Sigmoid colon (tissue), 6 donors: ENCODE measurements at regions not wholly inside any gene's neighbourhood (a gene's known extent, or its start where the extent isn't known, plus 50 kb on each side); places are given as distances from the start of the nearest gene placed in this dataset.

ENCODE experiments used
- DNase-seq: peaks from one replicate; pipeline ENCODE4 v3.0.0-alpha.2; 2019
- H3K27ac ChIP-seq, 4 donors: fragments of 200-600 bp; sonication (generic); one replicate each; pipeline ENCODE4 v1.5.1; 2016 to 2019; ENCODE audit warnings: mild to moderate bottlenecking in 1 of 4
- H3K27me3 ChIP-seq, 3 donors: fragments of 200-600 bp; sonication (generic); one replicate each; pipeline ENCODE4 v1.5.1; 2019; ENCODE audit warnings: mild to moderate bottlenecking in 1 of 3
- H3K36me3 ChIP-seq, 4 donors: fragments of 200-600 bp; sonication (generic); one replicate each; pipeline ENCODE4 v1.5.1; 2016 to 2019
- H3K4me1 ChIP-seq, 4 donors: fragments of 200-600 bp; sonication (generic); one replicate each; pipeline ENCODE4 v1.5.1; 2017 to 2019
- H3K4me3 ChIP-seq, 4 donors: fragments of 200-600 bp; sonication (generic); one replicate each; pipeline ENCODE4 v1.5.1; 2017 to 2019; ENCODE audit warnings: mild to moderate bottlenecking in 2 of 4, moderate library complexity in 1 of 4
- H3K9me3 ChIP-seq, 4 donors: fragments of 200-600 bp in 3 of 4; sonication (generic) in 3 of 4; one replicate each; pipeline versions ENCODE4 v1.5.1 to v1.6.1; 2013 to 2019
- EP300 ChIP-seq, 4 donors: sonication (generic); formaldehyde crosslinking; IDR thresholded peaks; one replicate each; pipeline ENCODE4 v1.6.1; 2017; ENCODE audit warnings: antibody characterized with exemption in 4 of 4
- POLR2A ChIP-seq, 2 donors: fragments of 450-650 bp; IDR thresholded peaks; one replicate each; pipeline ENCODE4 v1.6.1; 2016; ENCODE audit warnings: antibody characterized with exemption in 2 of 2, mild to moderate bottlenecking in 2 of 2, moderate library complexity in 2 of 2
- POLR2AphosphoS5 ChIP-seq, 4 donors: sonication (generic); formaldehyde crosslinking; IDR thresholded peaks; one replicate each; pipeline ENCODE4 v1.6.1; 2017; ENCODE audit warnings: antibody characterized with exemption in 4 of 4
- WGBS, 2 donors: extraction: QIAGEN DNeasy Blood & Tissue Kit; methylation state at CpG; one replicate each; pipeline ENCODE4 v1.1.7; 2013; 5-methylcytosine and 5-hydroxymethylcytosine counted together
- intact Hi-C: fragments of 100-400 bp; cut with DNase I; formaldehyde crosslinking; loops from one replicate; pipeline ENCODE4 v1.15.1; 2023
- TF ChIP-seq, protein P1 (sequence below), 4 experiments: fragments of 450-650 bp in 3 of 4; fragments of 200-600 bp in 1 of 4; IDR thresholded peaks; one replicate each; pipeline ENCODE4 v1.5.1; 2016 to 2019; ENCODE audit warnings: antibody characterized with exemption in 4 of 4, mild to moderate bottlenecking in 3 of 4, moderate library complexity in 2 of 4
- donor health status: healthy with polysubstance abuse.
- donor health status: healthy.

DNA sequence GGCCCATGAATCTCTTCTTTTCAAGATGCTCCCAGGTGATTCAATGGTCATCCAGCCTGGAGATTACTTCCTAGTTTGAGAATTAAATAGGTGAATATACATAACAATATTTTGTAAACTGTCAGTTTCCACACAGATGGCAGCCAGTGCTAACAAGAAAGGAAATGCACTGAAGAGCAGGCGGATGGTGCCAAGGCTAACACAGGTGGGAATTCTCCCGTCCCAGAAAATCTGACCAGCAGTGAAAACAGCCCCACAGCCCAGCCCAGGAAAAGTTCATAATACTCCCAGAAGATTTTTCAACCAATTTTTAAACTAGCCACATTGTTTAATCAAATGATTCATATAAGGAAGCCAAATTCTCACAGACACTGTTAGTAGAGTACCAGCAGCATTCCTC is 387.2 kb upstream of the GATB start:
- Histone ChIP-seq H3K36me3 (no peaks in the 10 kb centered on the region), H3K27ac (no peak overlapping the region), H3K4me1 (no peaks in the 10 kb centered on the region), H3K9me3 (peaks cover 7 to 15% (median 9%) of the 10 kb centered on the region in 4 donors), H3K4me3 (no peak overlapping the region), H3K27me3 (no peaks in the 10 kb centered on the region)
- 79 to 84% methylated on average over 2 of the region's 2 CpGs for whole genome bisulfite sequencing, 2 donors
- DNase-seq, result no peak
- intact Hi-C loops, result no loop called here
- TF ChIP-seq POLR2AphosphoS5 (IDR thresholded peaks at IDR 0.05) (no peak), POLR2A (IDR thresholded peaks at IDR 0.05) (no peak), EP300 (IDR thresholded peaks at IDR 0.05) (no peak)
- TF ChIP-seq, protein P1, sequence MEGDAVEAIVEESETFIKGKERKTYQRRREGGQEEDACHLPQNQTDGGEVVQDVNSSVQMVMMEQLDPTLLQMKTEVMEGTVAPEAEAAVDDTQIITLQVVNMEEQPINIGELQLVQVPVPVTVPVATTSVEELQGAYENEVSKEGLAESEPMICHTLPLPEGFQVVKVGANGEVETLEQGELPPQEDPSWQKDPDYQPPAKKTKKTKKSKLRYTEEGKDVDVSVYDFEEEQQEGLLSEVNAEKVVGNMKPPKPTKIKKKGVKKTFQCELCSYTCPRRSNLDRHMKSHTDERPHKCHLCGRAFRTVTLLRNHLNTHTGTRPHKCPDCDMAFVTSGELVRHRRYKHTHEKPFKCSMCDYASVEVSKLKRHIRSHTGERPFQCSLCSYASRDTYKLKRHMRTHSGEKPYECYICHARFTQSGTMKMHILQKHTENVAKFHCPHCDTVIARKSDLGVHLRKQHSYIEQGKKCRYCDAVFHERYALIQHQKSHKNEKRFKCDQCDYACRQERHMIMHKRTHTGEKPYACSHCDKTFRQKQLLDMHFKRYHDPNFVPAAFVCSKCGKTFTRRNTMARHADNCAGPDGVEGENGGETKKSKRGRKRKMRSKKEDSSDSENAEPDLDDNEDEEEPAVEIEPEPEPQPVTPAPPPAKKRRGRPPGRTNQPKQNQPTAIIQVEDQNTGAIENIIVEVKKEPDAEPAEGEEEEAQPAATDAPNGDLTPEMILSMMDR (IDR thresholded peaks at IDR 0.05), result no peak

DNA sequence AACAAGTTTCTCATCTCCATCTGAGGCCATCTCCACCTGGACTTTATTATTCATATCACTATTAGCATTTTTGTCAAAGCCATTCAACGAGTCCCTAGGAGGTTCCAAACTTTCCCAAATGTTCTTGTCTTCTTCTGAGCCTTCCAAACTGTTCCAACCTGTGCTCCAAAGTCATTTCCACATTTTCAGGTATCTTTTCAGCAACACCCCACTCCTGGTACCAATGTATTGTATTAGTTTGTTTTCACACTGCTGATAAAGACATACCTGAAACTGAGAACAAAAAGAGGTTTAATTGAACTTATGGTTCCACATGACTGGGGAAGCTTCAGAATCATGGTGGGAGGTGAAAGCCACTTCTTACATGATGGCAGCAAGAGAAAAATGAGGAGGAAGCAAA is 385.4 kb upstream of the GATB start:
- DNase-seq, result no peak
- Histone ChIP-seq H3K9me3 (peaks cover 7 to 15% (median 9%) of the 10 kb centered on the region in 4 donors), H3K36me3 (no peaks in the 10 kb centered on the region), H3K27ac (no peak overlapping the region), H3K4me1 (no peaks in the 10 kb centered on the region), H3K27me3 (no peaks in the 10 kb centered on the region), H3K4me3 (no peak overlapping the region)
- intact Hi-C loops, result no loop called here
- WGBS, 2 donors, result 24 to 49% methylated on average over 1 of the region's 1 CpG
- TF ChIP-seq POLR2A (IDR thresholded peaks at IDR 0.05) (no peak), POLR2AphosphoS5 (IDR thresholded peaks at IDR 0.05) (no peak), EP300 (IDR thresholded peaks at IDR 0.05) (no peak)
- TF ChIP-seq, protein P1 (IDR thresholded peaks at IDR 0.05), result no peak

GRCh38 chr4:152143806-152144205 is 383.0 kb upstream of the GATB start:
- TF ChIP-seq POLR2A (IDR thresholded peaks at IDR 0.05) (no peak), EP300 (IDR thresholded peaks at IDR 0.05) (no peak)
- no peak overlapping the region for H3K4me3 ChIP-seq
- peaks cover 7 to 15% (median 9%) of the 10 kb centered on the region in 4 donors for H3K9me3 ChIP-seq
- no peaks in the 10 kb centered on the region for H3K27me3 ChIP-seq
- no peak for DNase-seq
- H3K27ac ChIP-seq, result no peak overlapping the region
- H3K4me1 ChIP-seq, result no peaks in the 10 kb centered on the region
- H3K36me3 ChIP-seq, result no peaks in the 10 kb centered on the region
- intact Hi-C loops, result no loop called here

DNA sequence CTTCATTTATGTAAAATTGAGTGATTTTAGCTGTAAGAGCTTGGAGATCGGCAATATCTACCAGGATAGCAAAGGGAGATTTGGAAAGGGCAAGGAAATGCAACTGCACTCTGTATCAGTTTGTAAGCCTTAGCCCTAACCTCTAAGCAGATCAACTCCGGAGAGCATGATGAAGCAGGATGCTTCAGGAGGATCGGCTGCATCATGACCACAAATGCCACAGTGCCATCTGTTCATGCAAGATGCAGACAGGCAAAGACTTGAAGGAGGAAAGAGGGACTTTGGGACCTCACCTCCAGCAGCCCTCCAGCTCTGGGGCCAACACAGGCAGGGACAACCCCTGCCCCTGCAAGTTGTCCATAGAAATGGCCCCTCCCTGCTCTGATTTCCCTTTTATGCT is 377.6 kb upstream of the GATB start:
- Histone ChIP-seq H3K27ac (no peak overlapping the region), H3K36me3 (no peaks in the 10 kb centered on the region), H3K4me3 (no peak overlapping the region), H3K4me1 (no peaks in the 10 kb centered on the region), H3K9me3 (no peaks in the 10 kb centered on the region), H3K27me3 (no peaks in the 10 kb centered on the region)
- DNase-seq, result no peak
- WGBS, 2 donors, result 55 to 87% methylated on average over 3 of the region's 3 CpGs
- intact Hi-C loops, result no loop called here
- TF ChIP-seq POLR2AphosphoS5 (IDR thresholded peaks at IDR 0.05), result no peak
- TF ChIP-seq POLR2A (IDR thresholded peaks at IDR 0.05), result no peak
- TF ChIP-seq, protein P1 (IDR thresholded peaks at IDR 0.05), result no peak
- no peak for TF ChIP-seq EP300 (IDR thresholded peaks at IDR 0.05)

- Histone ChIP-seq H3K27me3 (no peaks in the 10 kb centered on the region), H3K4me3 (no peak overlapping the region), H3K27ac (no peak overlapping the region), H3K9me3 (no peaks in the 10 kb centered on the region), H3K4me1 (no peaks in the 10 kb centered on the region), H3K36me3 (no peaks in the 10 kb centered on the region)
- DNase-seq, result no peak
- TF ChIP-seq EP300 (IDR thresholded peaks at IDR 0.05) (no peak), POLR2AphosphoS5 (IDR thresholded peaks at IDR 0.05) (no peak), POLR2A (IDR thresholded peaks at IDR 0.05) (no peak)
- TF ChIP-seq, protein P1 (IDR thresholded peaks at IDR 0.05), result no peak
- intact Hi-C loops, result no loop called here
Observed at GRCh38 chr4:152132776-152133175, 372.0 kb upstream of the GATB start.
